ENCODE measurements at regions not wholly inside any gene's neighbourhood (a gene's known extent, or its start where the extent isn't known, plus 50 kb on each side); places are given as distances from the start of the nearest gene placed in this dataset.

GRCh38 chr2:226478109-226478809, 321.4 kb downstream of the IRS1 start:
- TF ChIP-seq POLR2A (IDR thresholded peaks at IDR 0.05) = no peak
- TF ChIP-seq CTCF (IDR thresholded peaks at IDR 0.05) = no peak

Measured in testis (tissue), 2 donors.